B cell (primary cell): ENCODE measurements at regions not wholly inside any gene's neighbourhood (a gene's known extent, or its start where the extent isn't known, plus 50 kb on each side); places are given as distances from the start of the nearest gene placed in this dataset.

Experiments used
- ATAC-seq: fragments of 200-7000 bp; cut with Tn5 transposase; one replicate; pipeline ENCODE4 v1.10.0; 2021; ENCODE audit warnings: low read depth, mild to moderate bottlenecking, moderate number of reproducible peaks, moderate library complexity
- CTCF ChIA-PET: fragments of 350-600 bp; sonication (Branson Sonifier 250); formaldehyde crosslinking; loops from one replicate; lab custom pipeline; 2021; ENCODE audit warnings: antibody characterized with exemption, inconsistent platforms; lab: Charles Lee
- POLR2A ChIA-PET: fragments of 350-600 bp; sonication (Branson Sonifier 250); formaldehyde crosslinking; loops from one replicate; lab custom pipeline; 2021; ENCODE audit warnings: antibody characterized with exemption; lab: Charles Lee
- DNase-seq: peaks from one replicate; pipeline ENCODE4 v3.0.0; 2013
- H2AFZ ChIP-seq: 2 replicates; pipeline ENCODE4 v1.6.1; 2012; ENCODE audit warnings: mild to moderate bottlenecking, low read depth, low read length; ENCODE audit not compliant: insufficient read depth, poor library complexity, severe bottlenecking
- H3K27ac ChIP-seq, 2 donors: 1 replicate in 1 of 2; 2 replicates in 1 of 2; pipeline ENCODE4 v1.5.1; 2012 to 2013; ENCODE audit warnings: low read length in 2 of 2, mild to moderate bottlenecking in 2 of 2, moderate library complexity in 1 of 2
- H3K27me3 ChIP-seq, 4 experiments: fragments of 200-600 bp in 1 of 4; sonication (generic) in 1 of 4; replicated peaks in 1 of 4; 1 replicate in 2 of 4; 2 replicates in 2 of 4; pipeline versions ENCODE4 v1.6.1 to v1.7.0; 2013 to 2016; ENCODE audit warnings: low read length in 3 of 4, mild to moderate bottlenecking in 2 of 4, mixed read lengths in 1 of 4, moderate library complexity in 1 of 4; ENCODE audit not compliant: insufficient read depth in 4 of 4, control insufficient read depth in 3 of 4; ENCODE audit errors: control extremely low read depth in 1 of 4
- H3K36me3 ChIP-seq, 2 experiments: replicated peaks in 1 of 2; 1 replicate in 1 of 2; 2 replicates in 1 of 2; pipeline versions ENCODE4 v1.6.1 to v1.7.1; 2013; ENCODE audit warnings: low read length in 1 of 2; ENCODE audit not compliant: insufficient read depth in 2 of 2, control insufficient read depth in 1 of 2; ENCODE audit errors: control extremely low read depth in 1 of 2, extremely low read depth in 1 of 2
- H3K4me1 ChIP-seq, 2 donors: fragments of 200-600 bp in 1 of 2; sonication (generic) in 1 of 2; 1 replicate in 1 of 2; 2 replicates in 1 of 2; pipeline versions ENCODE4 v1.5.1 to v1.6.1; 2013 to 2017; ENCODE audit warnings: low read length in 2 of 2; ENCODE audit not compliant: control insufficient read depth in 2 of 2, insufficient read depth in 2 of 2
- H3K4me2 ChIP-seq: replicated peaks from 2 replicates; pipeline ENCODE3; 2012; ENCODE audit warnings: mild to moderate bottlenecking, low read depth, low read length; ENCODE audit not compliant: poor library complexity, severe bottlenecking
- H3K4me3 ChIP-seq, 5 experiments: fragments of 200-600 bp in 1 of 5; sonication (generic) in 1 of 5; 1 replicate in 3 of 5; 2 replicates in 2 of 5; pipeline versions ENCODE4 v1.5.1 to v1.7.0; 2011 to 2016; ENCODE audit warnings: low read length in 4 of 5, mild to moderate bottlenecking in 4 of 5, low read depth in 2 of 5, control low read depth in 1 of 5, moderate library complexity in 1 of 5; ENCODE audit not compliant: insufficient read depth in 1 of 5; ENCODE audit errors: control extremely low read depth in 1 of 5, extremely low read depth in 1 of 5
- H3K79me2 ChIP-seq: fragments of 200-600 bp; sonication (generic); one replicate; pipeline ENCODE4 v1.6.0; 2016; ENCODE audit warnings: low read length; ENCODE audit not compliant: control insufficient read depth, insufficient read depth
- H3K9ac ChIP-seq: fragments of 200-600 bp; sonication (generic); 2 replicates; pipeline ENCODE4 v1.6.1; 2017; ENCODE audit warnings: mild to moderate bottlenecking, low read length, moderate library complexity
- H3K9me3 ChIP-seq, 3 donors: one replicate each; pipeline versions ENCODE4 v1.6.1 to v1.7.1; 2013; ENCODE audit warnings: low read length in 2 of 3; ENCODE audit not compliant: control insufficient read depth in 2 of 3, insufficient read depth in 1 of 3; ENCODE audit errors: control extremely low read depth in 1 of 3
- H4K20me1 ChIP-seq: 2 replicates; pipeline ENCODE4 v1.6.0; 2012; ENCODE audit warnings: mild to moderate bottlenecking, low read length; ENCODE audit not compliant: insufficient read depth, control insufficient read depth, poor library complexity, severe bottlenecking
- H3K27ac Mint-ChIP-seq: one replicate; pipeline ENCODE4 v1.8.0; 2021; ENCODE audit warnings: mixed read lengths
- H3K27me3 Mint-ChIP-seq: one replicate; pipeline ENCODE4 v1.8.0; 2021; ENCODE audit warnings: mixed read lengths
- H3K4me1 Mint-ChIP-seq: one replicate; pipeline ENCODE4 v1.8.0; 2021; ENCODE audit warnings: mixed read lengths
- H3K4me3 Mint-ChIP-seq: one replicate; pipeline ENCODE4 v1.8.0; 2021; ENCODE audit warnings: mixed read lengths
- H3K9me3 Mint-ChIP-seq: one replicate; pipeline ENCODE4 v1.8.0; 2022; ENCODE audit warnings: mixed read lengths; ENCODE audit not compliant: insufficient read depth
- CTCF ChIP-seq: fragments of 200-600 bp; IDR thresholded peaks from one replicate; pipeline ENCODE4 v1.8.0; 2022; ENCODE audit warnings: antibody characterized with exemption, mild to moderate bottlenecking
- EZH2 ChIP-seq: IDR thresholded peaks from 2 replicates; pipeline ENCODE4 v1.6.1; 2012; ENCODE audit warnings: borderline replicate concordance, low read depth, mild to moderate bottlenecking, moderate library complexity, low read length; ENCODE audit not compliant: insufficient read depth, poor library complexity, severe bottlenecking
- WGBS: methylation state at CpG from one replicate; pipeline ENCODE4 v1.1.5; 2013; ENCODE audit warnings: missing lambda C conversion rate; ENCODE audit not compliant: insufficient coverage; 5-methylcytosine and 5-hydroxymethylcytosine counted together
- intact Hi-C: fragments of 100-400 bp; cut with micrococcal nuclease; formaldehyde crosslinking; loops from one replicate; pipeline ENCODE4 v1.10.0; 2022

GRCh38 chr13:74921326-74921725 lies 560.6 kb downstream of the TBC1D4 start:
- ATAC-seq (no peak), DNase-seq (no peak)
- H4K20me1 ChIP-seq, result no peaks in the 10 kb centered on the region
- no peaks in the 10 kb centered on the region for H3K4me1 ChIP-seq
- no peak overlapping the region for H3K9ac ChIP-seq
- ChIA-PET POLR2A (no interaction called here), CTCF (no interaction called here)
- Mint-ChIP-seq H3K4me3 (no peak overlapping the region), H3K4me1 (no peaks in the 10 kb centered on the region), H3K27ac (no peak overlapping the region), H3K27me3 (no peaks in the 10 kb centered on the region), H3K9me3 (peaks cover 3% of the 10 kb centered on the region)
- no peak overlapping the region for H3K4me3 ChIP-seq
- intact Hi-C loops, result no loop called here
- H3K27ac ChIP-seq, result no peak overlapping the region
- peaks cover 0 to 3% (median 0%) of the 10 kb centered on the region in 3 donors for H3K9me3 ChIP-seq
- TF ChIP-seq EZH2 (no peak), CTCF (no peak)
- no peak overlapping the region for H2AFZ ChIP-seq
- H3K36me3 ChIP-seq, result no peaks in the 10 kb centered on the region
- H3K27me3 ChIP-seq, result no peaks in the 10 kb centered on the region
- H3K4me2 ChIP-seq, result no peak overlapping the region
- no peaks in the 10 kb centered on the region for H3K79me2 ChIP-seq

GRCh38 chr13:74920920-74921319 lies 561.0 kb downstream of the TBC1D4 start:
- intact Hi-C loops, result no loop called here
- H3K27ac Mint-ChIP-seq, result no peak overlapping the region
- no CpG with 5 or more reads among the region's 3 CpGs for WGBS

More at GRCh38 chr13:74920920-74921319, 561.0 kb downstream of the TBC1D4 start:
- H3K36me3 ChIP-seq, result no peaks in the 10 kb centered on the region
- ChIA-PET POLR2A (no interaction called here), CTCF (no interaction called here)
- no peak overlapping the region for H2AFZ ChIP-seq
- no peak overlapping the region for H3K27ac ChIP-seq
- no peaks in the 10 kb centered on the region for H3K27me3 Mint-ChIP-seq
- TF ChIP-seq EZH2 (no peak), CTCF (no peak)
- no peaks in the 10 kb centered on the region for H3K4me1 Mint-ChIP-seq
- no peak overlapping the region for H3K4me3 ChIP-seq
- DNase-seq (no peak), ATAC-seq (no peak)
- H3K4me2 ChIP-seq, result no peak overlapping the region
- no peaks in the 10 kb centered on the region for H3K4me1 ChIP-seq
- no peaks in the 10 kb centered on the region for H4K20me1 ChIP-seq
- peaks cover 0 to 3% (median 0%) of the 10 kb centered on the region in 3 donors for H3K9me3 ChIP-seq
- peaks cover 2% of the 10 kb centered on the region for H3K9me3 Mint-ChIP-seq
- no peak overlapping the region for H3K4me3 Mint-ChIP-seq
- no peaks in the 10 kb centered on the region for H3K79me2 ChIP-seq
- no peak overlapping the region for H3K9ac ChIP-seq
- H3K27me3 ChIP-seq, result no peaks in the 10 kb centered on the region
